RWPE1 (cell line): ENCODE measurements at regions not wholly inside any gene's neighbourhood (a gene's known extent, or its start where the extent isn't known, plus 50 kb on each side); places are given as distances from the start of the nearest gene placed in this dataset.
"Not testable (repeated sequence)": the region's sequence is repeated elsewhere in the genome, so short reads cannot be mapped to it uniquely, and the experiment has no call there.

Experiments used
- CTCF ChIA-PET: fragments of 350-600 bp; sonication (Branson Sonifier 250); formaldehyde crosslinking; extraction: SDS; loops from one replicate; lab custom pipeline; 2021; lab: Yijun Ruan, JAX
- POLR2A ChIA-PET: fragments of 400-600 bp; formaldehyde crosslinking; extraction: SDS; loops from one replicate; lab custom pipeline; 2020; ENCODE audit warnings: antibody characterized with exemption; ENCODE audit not compliant: low non-redundant PET; lab: Yijun Ruan, JAX
- DNase-seq: peaks from one replicate; pipeline ENCODE4 v3.0.0; 2012; ENCODE audit warnings: low spot score
- H3K27ac ChIP-seq: fragments of 450-650 bp; 2 replicates; pipeline ENCODE4 v1.5.1; 2017
- CTCF ChIP-seq: fragments of 450-650 bp; conservative IDR thresholded peaks from 2 replicates; pipeline ENCODE4 v1.5.1; 2017; ENCODE audit warnings: low read depth, mild to moderate bottlenecking

- DNase-seq, POLR2A ChIA-PET, H3K27ac ChIP-seq: not testable (repeated sequence)
- CTCF ChIA-PET = interaction anchor here (0.7 kb wide), 1 partner anchor 51 kb away, joined by 3 read pairs; no protein-coding TSS in a partner anchor
Measured at GRCh38 chr6:71007298-71007697, 50.4 kb upstream of the B3GAT2 start.

GRCh38 chr6:71011871-71012371 lies 55.1 kb upstream of the B3GAT2 start:
- no peak overlapping the region for H3K27ac ChIP-seq
- CTCF ChIA-PET = interaction anchor here (0.5 to 0.9 kb wide), 7 partner anchors 10 to 954 kb away, joined by 3 to 10 read pairs (median 4); no protein-coding TSS in a partner anchor
- no peak for TF ChIP-seq CTCF
- POLR2A ChIA-PET = no interaction called here
- DNase-seq = no peak

- DNase-seq = peak; percentile 72
- ChIA-PET CTCF (interaction anchor here (0.6 kb wide), 3 partner anchors 163 to 1071 kb away, joined by 3 to 4 read pairs (median 3); no protein-coding TSS in a partner anchor), POLR2A (no interaction called here)
- peak; percentile 79 for TF ChIP-seq CTCF
- H3K27ac ChIP-seq = no peak overlapping the region
Measured at GRCh38 chr6:71012866-71013469, 56.1 kb upstream of the B3GAT2 start.

GRCh38 chr6:71015392-71015791 lies 58.5 kb upstream of the B3GAT2 start:
- no peak for DNase-seq
- TF ChIP-seq CTCF = no peak
- no peak overlapping the region for H3K27ac ChIP-seq
- ChIA-PET POLR2A (no interaction called here), CTCF (no interaction called here)

- CTCF ChIA-PET = no interaction called here
Measured at GRCh38 chr6:71028236-71028876, 71.5 kb upstream of the B3GAT2 start.

GRCh38 chr6:71028877-71029252 lies 72.0 kb upstream of the B3GAT2 start:
- CTCF ChIA-PET = no interaction called here
- no peak for TF ChIP-seq CTCF

More at GRCh38 chr6:71028236-71028876, 71.5 kb upstream of the B3GAT2 start:
- no peak overlapping the region for H3K27ac ChIP-seq
- no peak for TF ChIP-seq CTCF
- no peak for DNase-seq
- POLR2A ChIA-PET = no interaction called here

GRCh38 chr6:71029555-71029954 lies 72.7 kb upstream of the B3GAT2 start:
- CTCF ChIA-PET = no interaction called here
- no peak for TF ChIP-seq CTCF

More at GRCh38 chr6:71028877-71029252, 72.0 kb upstream of the B3GAT2 start:
- DNase-seq = no peak
- POLR2A ChIA-PET = no interaction called here
- no peak overlapping the region for H3K27ac ChIP-seq

More at GRCh38 chr6:71029555-71029954, 72.7 kb upstream of the B3GAT2 start:
- POLR2A ChIA-PET = no interaction called here
- no peak overlapping the region for H3K27ac ChIP-seq
- no peak for DNase-seq
